MCF 10A (cell line): ENCODE measurements at regions not wholly inside any gene's neighbourhood (a gene's known extent, or its start where the extent isn't known, plus 50 kb on each side); places are given as distances from the start of the nearest gene placed in this dataset.
"Not testable (repeated sequence)": the region's sequence is repeated elsewhere in the genome, so short reads cannot be mapped to it uniquely, and the experiment has no call there.

Experiments
- BruUV-seq: library from RNA; stranded (reverse); fragments of 400-500 nt; replicated peaks from 2 replicates; lab custom pipeline; 2021; lab: Mats Ljungman, UMichigan
- CTCF ChIA-PET: fragments of 300-600 bp; sonication (Branson Sonifier 250); formaldehyde crosslinking; extraction: SDS; loops from one replicate; lab custom pipeline; 2021; ENCODE audit warnings: antibody characterized with exemption, inconsistent platforms; lab: Yijun Ruan, JAX
- POLR2A ChIA-PET: fragments of 300-600, 350-650 bp; sonication (Branson Sonifier 250); formaldehyde crosslinking; extraction: SDS; loops from one replicate; lab custom pipeline; 2020; ENCODE audit warnings: antibody characterized with exemption, inconsistent platforms; lab: Yijun Ruan, JAX
- DNase-seq: peaks from one replicate; pipeline ENCODE4 v3.0.0-alpha.2; 2018; ENCODE audit not compliant: unreplicated experiment
- H3K27ac Mint-ChIP-seq: one replicate; pipeline ENCODE4 v1.8.0; 2022; ENCODE audit warnings: mild to moderate bottlenecking, low read depth, mixed read lengths; ENCODE audit not compliant: unreplicated experiment
- H3K27me3 Mint-ChIP-seq: one replicate; pipeline ENCODE4 v1.8.0; 2022; ENCODE audit warnings: mixed read lengths; ENCODE audit not compliant: insufficient read depth, unreplicated experiment
- H3K36me3 Mint-ChIP-seq: one replicate; pipeline ENCODE4 v1.8.0; 2022; ENCODE audit warnings: mild to moderate bottlenecking, moderate library complexity, mixed read lengths; ENCODE audit not compliant: insufficient read depth, unreplicated experiment
- H3K4me1 Mint-ChIP-seq: one replicate; pipeline ENCODE4 v1.8.0; 2022; ENCODE audit warnings: mixed read lengths; ENCODE audit not compliant: insufficient read depth, unreplicated experiment
- H3K4me3 Mint-ChIP-seq: one replicate; pipeline ENCODE4 v1.8.0; 2022; ENCODE audit warnings: mild to moderate bottlenecking, moderate library complexity, mixed read lengths; ENCODE audit not compliant: unreplicated experiment
- H3K9me3 Mint-ChIP-seq: one replicate; pipeline ENCODE4 v1.8.0; 2022; ENCODE audit warnings: mixed read lengths; ENCODE audit not compliant: unreplicated experiment
- intact Hi-C: fragments of 100-400 bp; cut with micrococcal nuclease; formaldehyde crosslinking; loops from 2 replicates; pipeline ENCODE4 v1.14.1; 2022
- TF ChIP-seq, protein P1 (sequence below): fragments of 200-600 bp; IDR thresholded peaks from one replicate; pipeline ENCODE4 v1.8.0; 2022; ENCODE audit warnings: antibody characterized with exemption, mild to moderate bottlenecking; ENCODE audit not compliant: unreplicated experiment

DNA sequence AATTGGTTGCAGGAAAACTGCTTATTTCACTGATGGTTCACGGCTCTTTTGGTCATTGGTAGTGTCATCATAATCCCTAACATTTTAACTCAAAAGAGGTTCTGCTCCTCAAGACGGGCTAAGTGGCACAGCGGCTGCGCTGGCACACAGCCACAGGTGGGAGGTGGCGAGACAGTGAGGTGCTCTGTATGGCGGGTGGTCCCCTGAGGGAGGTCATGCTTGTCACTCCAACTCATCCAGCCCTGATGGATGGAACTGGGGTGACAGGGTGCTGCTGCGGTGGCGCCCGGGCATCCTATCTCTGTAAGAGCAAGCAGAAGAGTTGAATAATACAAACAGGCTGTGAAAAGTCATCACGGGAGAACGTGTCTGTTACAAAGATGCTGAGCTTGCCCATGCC, 370.2 kb downstream of the SFMBT2 start:
- BruUV-seq: no TSS peak
- H3K36me3 Mint-ChIP-seq: no peaks in the 10 kb centered on the region
- intact Hi-C loops: no loop called here
- ChIA-PET CTCF (interaction anchor here (0.6 kb wide), 1 partner anchor 14 kb away, joined by 3 read pairs; no protein-coding TSS in a partner anchor), POLR2A (no interaction called here)
- peaks cover 40% of the 10 kb centered on the region for H3K27me3 Mint-ChIP-seq
- no peaks in the 10 kb centered on the region for H3K9me3 Mint-ChIP-seq
- H3K4me1 Mint-ChIP-seq: no peaks in the 10 kb centered on the region
- no peak overlapping the region for H3K27ac Mint-ChIP-seq
- TF ChIP-seq, protein P1, sequence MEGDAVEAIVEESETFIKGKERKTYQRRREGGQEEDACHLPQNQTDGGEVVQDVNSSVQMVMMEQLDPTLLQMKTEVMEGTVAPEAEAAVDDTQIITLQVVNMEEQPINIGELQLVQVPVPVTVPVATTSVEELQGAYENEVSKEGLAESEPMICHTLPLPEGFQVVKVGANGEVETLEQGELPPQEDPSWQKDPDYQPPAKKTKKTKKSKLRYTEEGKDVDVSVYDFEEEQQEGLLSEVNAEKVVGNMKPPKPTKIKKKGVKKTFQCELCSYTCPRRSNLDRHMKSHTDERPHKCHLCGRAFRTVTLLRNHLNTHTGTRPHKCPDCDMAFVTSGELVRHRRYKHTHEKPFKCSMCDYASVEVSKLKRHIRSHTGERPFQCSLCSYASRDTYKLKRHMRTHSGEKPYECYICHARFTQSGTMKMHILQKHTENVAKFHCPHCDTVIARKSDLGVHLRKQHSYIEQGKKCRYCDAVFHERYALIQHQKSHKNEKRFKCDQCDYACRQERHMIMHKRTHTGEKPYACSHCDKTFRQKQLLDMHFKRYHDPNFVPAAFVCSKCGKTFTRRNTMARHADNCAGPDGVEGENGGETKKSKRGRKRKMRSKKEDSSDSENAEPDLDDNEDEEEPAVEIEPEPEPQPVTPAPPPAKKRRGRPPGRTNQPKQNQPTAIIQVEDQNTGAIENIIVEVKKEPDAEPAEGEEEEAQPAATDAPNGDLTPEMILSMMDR: no peak
- no peak overlapping the region for H3K4me3 Mint-ChIP-seq
- no peak for DNase-seq

DNA sequence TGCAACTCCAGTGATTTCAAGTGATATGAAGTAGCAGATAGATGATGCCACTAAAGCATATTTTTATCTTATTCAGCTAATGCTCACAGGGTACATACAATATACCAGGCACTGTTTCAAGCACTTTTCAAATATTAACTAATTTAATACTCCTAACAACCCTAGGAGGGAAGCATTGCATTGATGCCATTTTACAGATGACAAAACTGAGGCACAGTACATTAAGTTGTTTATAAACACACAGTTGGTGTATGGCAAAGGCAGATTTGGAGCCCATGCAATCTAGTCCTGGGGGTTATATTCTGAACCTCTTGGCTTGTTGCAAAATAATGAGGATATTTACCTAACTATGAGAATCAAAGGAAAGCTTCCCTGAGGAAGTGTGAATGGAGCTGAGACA, 371.0 kb downstream of the SFMBT2 start:
- peaks cover 40% of the 10 kb centered on the region for H3K27me3 Mint-ChIP-seq
- no peak for DNase-seq
- H3K4me1 Mint-ChIP-seq: no peaks in the 10 kb centered on the region
- TF ChIP-seq, protein P1: no peak
- CTCF ChIA-PET: no interaction called here
- POLR2A ChIA-PET: no interaction called here
- no TSS peak for BruUV-seq
- no peak overlapping the region for H3K27ac Mint-ChIP-seq
- no peaks in the 10 kb centered on the region for H3K36me3 Mint-ChIP-seq
- no peaks in the 10 kb centered on the region for H3K9me3 Mint-ChIP-seq
- intact Hi-C loops: no loop called here
- H3K4me3 Mint-ChIP-seq: no peak overlapping the region

DNA sequence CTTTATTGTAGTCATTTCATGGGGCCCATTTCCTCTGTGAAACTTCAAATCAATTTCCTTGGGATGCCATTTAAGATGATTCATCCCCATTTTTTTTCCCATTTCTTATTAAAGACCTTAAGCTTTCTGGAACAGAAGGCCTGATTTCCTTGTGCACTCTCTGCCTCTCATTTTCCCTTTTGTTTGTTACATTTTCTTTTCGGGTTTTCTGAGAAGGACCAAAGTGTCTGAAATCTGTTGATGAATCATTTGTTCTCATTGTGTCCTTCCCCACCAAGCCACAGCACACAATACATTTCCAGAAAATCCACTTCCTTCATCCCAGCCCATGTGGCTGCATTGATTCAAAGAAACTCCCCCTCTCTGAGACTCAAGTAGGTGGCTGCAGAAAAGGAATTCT, 372.4 kb downstream of the SFMBT2 start:
- no peaks in the 10 kb centered on the region for H3K4me1 Mint-ChIP-seq
- H3K36me3 Mint-ChIP-seq: no peaks in the 10 kb centered on the region
- ChIA-PET POLR2A (interaction anchor here (0.8 kb wide), 1 partner anchor 65 kb away, joined by 3 read pairs; no protein-coding TSS in a partner anchor), CTCF (interaction anchor here (0.6 kb wide), 1 partner anchor 11 kb away, joined by 4 read pairs; no protein-coding TSS in a partner anchor)
- intact Hi-C loops: no loop called here
- TF ChIP-seq, protein P1: no peak
- H3K27ac Mint-ChIP-seq: no peak overlapping the region
- no peaks in the 10 kb centered on the region for H3K9me3 Mint-ChIP-seq
- H3K27me3 Mint-ChIP-seq: peaks cover 36% of the 10 kb centered on the region
- H3K4me3 Mint-ChIP-seq: no peak overlapping the region
- BruUV-seq: no TSS peak
- DNase-seq: no peak

DNA sequence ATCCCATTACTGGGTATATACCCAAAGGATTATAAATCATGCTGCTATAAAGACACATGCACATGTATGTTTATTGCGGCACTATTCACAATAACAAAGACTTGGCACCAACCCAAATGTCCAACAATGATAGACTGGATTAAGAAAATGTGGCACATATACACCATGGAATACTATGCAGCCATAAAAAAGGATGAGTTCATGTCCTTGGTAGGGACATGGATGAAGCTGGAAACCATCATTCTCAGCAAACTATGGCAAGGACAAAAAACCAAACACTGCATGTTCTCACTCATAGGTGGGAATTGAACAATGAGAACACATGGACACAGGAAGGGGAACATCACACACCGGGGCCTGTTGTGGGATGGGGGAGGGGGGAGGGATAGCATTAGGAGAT, 373.4 kb downstream of the SFMBT2 start:
- CTCF ChIA-PET, intact Hi-C loops, BruUV-seq, DNase-seq, H3K36me3 Mint-ChIP-seq, H3K9me3 Mint-ChIP-seq, H3K27ac Mint-ChIP-seq, H3K4me1 Mint-ChIP-seq, H3K4me3 Mint-ChIP-seq, POLR2A ChIA-PET: not testable (repeated sequence)
- peaks cover 29% of the 10 kb centered on the region for H3K27me3 Mint-ChIP-seq

DNA sequence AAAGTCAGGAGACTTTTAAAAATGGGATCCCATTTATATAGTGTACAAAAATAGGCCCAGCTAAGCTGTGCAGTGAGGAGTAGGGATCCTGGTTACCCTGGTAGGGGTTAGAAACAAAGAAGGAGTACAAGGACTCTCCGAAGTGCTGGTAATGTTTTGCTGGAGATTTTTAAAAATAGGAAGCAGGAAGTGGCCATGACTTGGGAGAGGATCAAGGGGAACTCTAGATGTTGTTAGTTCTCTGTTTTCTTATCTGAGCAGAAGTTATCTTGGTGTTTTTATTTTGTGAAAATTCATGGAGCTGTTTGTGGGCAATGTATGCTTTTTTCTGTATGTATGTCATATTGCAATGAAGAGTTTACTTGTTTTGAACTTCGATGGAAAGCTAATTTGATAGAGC, 373.9 kb downstream of the SFMBT2 start:
- TF ChIP-seq, protein P1: no peak
- no peak for DNase-seq
- no TSS peak for BruUV-seq
- Mint-ChIP-seq H3K27me3 (peaks cover 29% of the 10 kb centered on the region), H3K27ac (no peak overlapping the region), H3K4me1 (no peaks in the 10 kb centered on the region), H3K9me3 (no peaks in the 10 kb centered on the region), H3K4me3 (no peak overlapping the region), H3K36me3 (no peaks in the 10 kb centered on the region)
- ChIA-PET POLR2A (interaction anchor here (0.9 kb wide), 1 partner anchor 18 kb away, joined by 3 read pairs; no protein-coding TSS in a partner anchor), CTCF (no interaction called here)
- intact Hi-C loops: no loop called here
